GM21717 (cell line): ENCODE measurements at regions not wholly inside any gene's neighbourhood (a gene's known extent, or its start where the extent isn't known, plus 50 kb on each side); places are given as distances from the start of the nearest gene placed in this dataset.
"Not testable (repeated sequence)": the region's sequence is repeated elsewhere in the genome, so short reads cannot be mapped to it uniquely, and the experiment has no call there.

Experiments
- ATAC-seq: cut with Tn5 transposase; IDR thresholded peaks from one replicate; pipeline ENCODE4 v1.9.1; 2021; ENCODE audit warnings: mild to moderate bottlenecking, moderate library complexity; ENCODE audit not compliant: unreplicated experiment

DNA sequence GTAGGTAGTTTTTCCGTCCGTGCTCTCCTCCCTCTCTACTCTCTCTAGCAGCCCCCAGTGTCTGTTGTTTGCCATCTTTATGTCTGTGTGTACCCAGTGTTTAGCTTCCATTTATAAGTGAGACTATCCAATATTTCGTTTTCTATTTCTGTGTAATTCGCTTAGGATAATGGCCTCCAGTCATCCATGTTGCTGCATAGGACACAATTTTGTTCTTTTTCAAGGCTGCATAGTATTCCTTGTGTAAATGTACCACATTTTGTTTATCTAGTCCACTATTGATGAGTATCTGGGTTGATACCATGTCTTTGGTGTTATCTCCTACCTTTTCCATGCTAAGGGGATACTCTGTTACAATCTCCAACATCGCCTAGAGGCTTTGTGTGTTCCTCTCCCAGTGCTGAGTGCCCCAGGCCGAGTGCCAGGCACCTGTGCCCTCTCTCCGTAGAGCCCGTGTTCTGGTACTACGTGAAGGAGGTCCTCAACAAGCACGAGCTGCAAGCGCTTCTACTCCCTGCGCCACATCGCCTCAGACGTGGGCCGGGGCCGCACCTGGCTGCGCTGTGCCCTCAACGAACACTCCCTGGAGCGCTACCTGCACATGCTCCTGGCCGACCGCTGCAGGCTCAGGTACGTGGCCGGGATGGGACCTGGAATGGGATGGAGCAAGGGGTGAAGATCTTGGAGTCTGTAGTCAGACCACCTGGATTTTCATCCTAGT, 51.0 kb downstream of the NPIPB11 start:
- ATAC-seq, result not testable (repeated sequence)

DNA sequence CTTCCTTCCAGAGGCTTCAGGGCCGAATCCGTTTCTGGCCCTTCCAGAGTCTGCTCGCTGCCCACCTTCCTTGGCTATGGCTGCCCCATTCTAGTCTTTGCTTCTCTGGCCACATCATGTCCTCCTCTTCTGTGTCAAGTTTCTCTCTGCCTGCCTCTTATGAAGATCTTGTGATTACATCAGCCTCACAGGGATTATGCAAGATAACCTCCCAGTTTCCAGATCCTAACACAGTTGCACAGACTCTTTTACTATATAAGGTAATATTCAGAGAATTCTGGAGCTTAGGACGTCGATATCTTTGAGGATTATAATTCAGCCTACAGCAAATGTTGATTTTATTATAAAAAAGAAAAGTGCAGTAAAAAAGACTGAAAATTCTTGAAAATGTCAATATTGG, 52.1 kb downstream of the NPIPB11 start:
- not testable (repeated sequence) for ATAC-seq

DNA sequence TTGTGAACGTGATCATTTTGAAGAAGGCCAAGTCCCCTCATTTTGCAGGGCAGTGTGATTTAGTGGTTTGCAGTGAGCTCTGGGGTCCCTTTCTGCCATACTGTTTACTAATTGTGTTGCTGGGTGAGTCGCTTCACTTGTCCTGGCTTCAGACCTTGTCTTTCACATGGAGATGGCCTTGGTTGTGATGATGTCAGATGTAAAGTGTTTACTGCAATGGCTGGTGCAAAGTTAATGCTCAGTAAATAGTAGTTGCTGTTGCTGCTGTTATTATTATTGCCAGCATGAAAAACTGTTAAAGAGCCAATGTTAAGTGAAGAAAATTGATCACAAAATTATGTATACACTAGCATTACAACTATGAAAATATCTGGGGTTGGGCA, 53.9 kb downstream of the NPIPB11 start:
- not testable (repeated sequence) for ATAC-seq

DNA sequence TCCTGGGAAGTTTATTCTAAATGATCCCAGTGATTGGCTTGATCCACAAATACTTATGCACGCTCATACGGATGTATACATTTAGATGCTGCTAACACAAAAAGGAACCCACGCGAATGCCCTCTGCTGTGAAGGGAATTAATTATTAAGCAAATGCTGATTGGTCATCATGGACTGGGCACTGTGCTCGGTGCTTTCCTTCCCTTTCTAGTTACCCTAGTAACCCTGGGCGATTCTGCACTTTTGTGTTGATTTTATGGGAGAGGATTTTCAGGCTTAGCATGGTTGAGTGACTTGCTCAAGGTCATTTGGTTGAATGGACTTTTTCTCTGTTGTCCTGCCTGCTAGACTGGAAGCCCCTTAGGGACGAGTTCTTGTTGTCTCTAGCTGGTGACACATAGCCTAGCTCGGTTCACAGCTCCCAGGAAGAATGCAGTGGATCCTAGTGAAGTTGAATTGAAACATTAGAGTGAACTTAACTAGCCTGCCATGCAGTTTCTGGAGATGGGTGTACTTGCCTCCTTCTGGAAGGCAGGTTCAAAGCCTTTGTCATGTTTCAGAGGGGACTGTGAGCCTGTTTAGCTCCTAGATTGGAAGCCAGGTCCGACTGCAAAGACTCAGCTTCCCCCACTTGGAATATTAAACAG, 54.4 kb downstream of the NPIPB11 start:
- ATAC-seq, result not testable (repeated sequence)

DNA sequence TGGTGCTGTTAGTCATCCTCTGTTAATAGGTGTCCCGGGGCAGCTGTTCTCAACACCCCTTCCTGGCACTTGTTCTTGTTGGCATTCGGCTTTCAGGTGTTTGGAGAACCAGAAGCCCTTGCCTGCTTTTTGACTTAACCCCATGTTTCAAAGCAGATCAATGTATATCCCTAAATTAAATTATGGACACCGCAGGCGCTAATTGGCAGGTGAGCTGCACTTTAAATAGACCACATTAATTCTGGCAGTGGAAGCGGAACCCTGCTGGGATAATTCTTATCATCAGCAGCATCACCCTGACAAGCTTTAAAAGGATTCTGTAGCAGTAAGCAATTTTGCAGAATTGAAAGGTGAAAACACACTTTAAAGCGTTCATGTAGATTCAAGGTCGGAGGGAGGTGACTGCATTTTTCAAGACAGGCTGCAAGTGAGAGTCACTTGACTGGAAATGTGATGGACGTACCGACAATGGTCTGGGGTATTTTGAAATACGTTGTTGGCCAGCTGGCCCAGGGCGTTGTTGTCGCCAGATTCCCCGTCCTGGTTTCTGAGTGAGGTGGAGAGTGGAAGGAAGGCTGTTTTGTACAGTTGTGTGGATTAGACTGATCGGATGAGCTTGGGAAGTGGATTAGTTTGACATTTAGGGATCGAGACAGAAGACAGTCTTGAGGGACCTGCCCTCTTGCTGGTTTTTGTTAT, 55.1 kb downstream of the NPIPB11 start:
- ATAC-seq, result not testable (repeated sequence)

DNA sequence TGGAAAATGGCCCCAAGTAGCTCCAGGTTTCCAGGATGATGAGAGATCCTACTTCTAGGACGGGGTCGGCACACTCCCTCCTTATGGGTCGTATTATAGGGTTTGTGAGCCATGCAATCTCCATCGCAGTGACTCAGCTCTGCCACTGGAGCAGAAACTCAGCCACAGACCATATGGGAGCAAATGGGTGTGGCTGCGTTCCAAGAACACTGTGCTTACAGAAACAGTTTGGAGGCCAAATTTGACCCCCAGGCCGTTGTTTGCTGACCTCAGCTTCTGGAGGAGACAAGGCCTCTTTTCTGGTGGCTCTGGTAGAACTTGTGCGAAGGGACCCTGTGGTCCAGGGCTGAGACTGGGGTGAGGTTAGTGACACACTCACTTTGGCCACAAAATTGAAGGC, 56.5 kb downstream of the NPIPB11 start:
- ATAC-seq, result not testable (repeated sequence)

DNA sequence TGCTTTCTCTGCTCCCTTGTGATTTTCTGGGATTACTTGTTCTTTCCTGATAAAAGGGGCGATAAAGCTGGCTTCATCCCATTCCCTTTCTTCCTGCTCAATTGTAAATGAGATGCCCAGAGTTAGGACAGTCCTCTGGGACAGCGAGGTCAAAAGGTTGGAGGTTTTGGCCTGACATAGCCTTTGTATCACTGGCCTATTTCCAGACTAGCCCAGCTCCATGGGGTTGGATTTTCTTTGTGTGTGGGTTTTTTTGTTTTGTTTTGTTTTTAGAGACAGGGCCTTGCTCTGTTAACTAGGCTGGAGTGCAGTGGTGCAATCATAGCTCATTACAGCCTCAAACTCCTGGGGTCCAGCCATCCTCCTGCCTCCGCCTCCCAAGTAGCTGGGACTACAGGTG, 57.8 kb downstream of the NPIPB11 start:
- ATAC-seq, result not testable (repeated sequence)

DNA sequence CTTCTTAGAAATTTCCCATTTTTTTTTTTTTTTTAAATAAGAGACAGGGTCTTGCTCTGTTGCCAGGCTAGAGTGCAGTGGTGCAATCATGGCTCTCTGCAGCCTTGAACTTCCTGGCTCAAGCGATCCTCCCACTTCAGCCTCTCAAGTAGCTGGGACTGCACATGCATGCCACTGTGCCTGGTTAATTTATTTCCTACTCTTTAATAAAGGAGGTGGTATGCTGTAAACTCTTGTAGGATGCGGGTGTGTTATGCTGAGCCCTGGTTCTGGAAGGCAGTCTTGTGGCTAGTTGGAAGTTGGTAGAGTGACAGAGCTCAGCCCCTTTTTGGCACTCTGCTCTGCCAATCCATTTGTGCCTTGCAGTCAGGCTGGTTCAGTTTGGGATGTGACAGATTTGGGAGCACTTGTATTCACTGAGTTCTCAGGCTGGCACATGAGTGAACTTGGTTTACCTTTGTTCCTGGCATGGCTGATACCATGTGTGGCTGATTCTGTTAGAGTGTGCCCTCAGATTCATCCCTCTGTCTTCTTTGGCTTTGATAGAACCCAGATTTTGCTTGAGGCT, 58.3 kb downstream of the NPIPB11 start:
- ATAC-seq, result not testable (repeated sequence)

DNA sequence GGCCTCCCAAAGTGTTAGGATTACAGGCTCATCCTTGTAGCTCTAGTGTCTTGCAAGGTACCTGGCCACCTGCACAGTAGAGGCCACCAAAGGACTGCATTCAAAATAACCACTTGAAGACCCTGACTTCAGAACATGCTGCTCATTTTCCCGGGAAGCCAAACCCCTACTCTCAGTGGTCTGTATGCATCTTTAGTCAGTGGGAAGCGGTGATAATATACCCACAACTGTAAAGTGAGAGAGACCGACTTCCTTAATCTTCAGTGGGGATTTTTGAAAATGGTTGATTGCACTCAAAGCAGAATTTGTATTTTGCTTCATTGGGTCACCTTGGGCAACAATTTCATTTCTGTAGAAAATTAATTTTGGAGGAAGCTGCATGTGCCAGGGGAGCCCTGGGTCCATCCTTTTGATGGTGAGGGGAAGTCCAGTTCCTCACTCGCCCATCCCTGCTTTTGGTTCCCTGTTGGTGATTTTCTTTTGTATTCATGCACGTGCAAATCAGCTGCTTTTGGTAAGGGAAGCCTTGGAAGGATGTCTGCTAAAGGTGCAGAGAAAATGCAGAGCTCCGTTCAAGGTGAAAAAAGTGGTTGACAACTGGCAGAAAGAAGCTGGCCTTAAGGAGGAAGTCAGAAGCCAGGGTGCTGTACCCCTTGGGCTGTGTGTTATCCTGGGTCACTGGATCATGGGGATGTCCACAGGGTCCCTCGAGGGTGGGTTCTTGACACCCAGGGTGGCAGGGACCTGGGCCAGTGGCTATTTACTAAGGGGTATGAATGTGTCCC, 59.5 kb downstream of the NPIPB11 start:
- ATAC-seq, result not testable (repeated sequence)

DNA sequence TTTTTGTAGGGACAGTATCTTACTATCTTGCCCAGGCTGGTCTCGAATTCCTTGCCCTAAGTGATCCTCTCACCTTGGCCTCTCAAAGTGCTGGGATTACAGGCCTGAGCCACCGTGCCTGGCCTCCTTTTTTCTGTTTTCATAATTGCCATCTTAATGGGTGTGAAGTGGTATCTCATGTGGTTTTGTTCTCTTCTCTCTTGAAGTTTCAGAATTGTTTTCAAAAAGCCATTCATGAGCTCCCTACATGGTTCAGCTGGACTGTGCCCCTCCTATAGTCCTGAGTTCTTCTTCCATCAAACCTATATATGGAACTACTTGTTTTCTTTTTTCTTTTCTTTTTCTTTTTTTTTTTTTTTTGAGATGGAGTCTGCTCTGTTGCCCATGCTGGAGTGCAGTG, 60.3 kb downstream of the NPIPB11 start:
- ATAC-seq, result not testable (repeated sequence)

DNA sequence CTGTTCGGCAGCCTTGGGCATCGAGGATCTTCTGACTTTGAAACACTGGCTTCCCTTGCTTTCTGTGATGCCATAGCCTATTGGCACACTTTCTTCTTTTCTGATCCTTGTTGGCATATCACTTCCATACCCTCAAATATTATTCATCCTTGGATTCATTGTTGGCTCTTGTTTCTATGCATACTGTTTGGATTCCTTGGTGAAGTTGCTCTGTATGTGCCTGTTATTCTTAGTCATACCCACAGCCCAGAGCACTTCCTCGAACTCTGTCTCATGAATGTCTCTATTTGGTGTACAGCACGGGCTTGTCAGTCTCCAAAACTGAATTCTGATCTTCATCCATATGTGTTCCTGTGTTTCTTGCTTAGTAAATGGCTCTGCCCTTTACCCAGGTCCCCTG, 63.6 kb downstream of the NPIPB11 start:
- ATAC-seq, result not testable (repeated sequence)

DNA sequence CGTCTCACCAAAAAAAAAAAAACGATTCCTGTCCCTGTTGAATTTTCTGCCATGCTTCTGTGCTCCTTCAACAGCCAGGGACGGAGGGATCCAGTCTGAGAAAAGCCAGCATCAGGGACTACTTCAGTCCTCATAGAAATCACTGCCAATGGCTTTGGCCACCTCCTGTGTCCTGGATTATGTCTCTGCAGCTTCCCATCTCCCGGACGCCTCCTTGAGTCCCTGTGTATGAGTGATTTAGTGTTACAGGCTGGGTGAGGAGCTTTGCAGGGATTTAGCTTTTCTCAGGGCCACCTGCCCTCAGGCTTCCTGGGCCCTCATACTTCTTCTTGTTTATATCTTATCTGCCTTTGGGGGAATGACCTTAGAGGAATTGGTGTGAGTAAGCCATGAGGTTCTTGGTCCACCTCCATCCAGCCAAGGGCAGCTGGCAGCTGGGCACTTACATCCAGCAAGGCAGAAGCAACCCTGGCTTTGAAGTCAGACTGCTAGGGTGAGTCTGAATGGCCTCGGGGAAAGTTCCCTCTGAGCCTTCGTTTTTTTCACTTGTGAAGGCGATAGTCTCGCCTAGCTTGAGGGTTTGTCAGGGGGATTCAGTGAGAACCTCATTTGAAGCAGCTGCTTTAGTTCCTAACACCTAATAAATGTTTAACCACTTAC, 65.6 kb downstream of the NPIPB11 start:
- ATAC-seq, result not testable (repeated sequence)

DNA sequence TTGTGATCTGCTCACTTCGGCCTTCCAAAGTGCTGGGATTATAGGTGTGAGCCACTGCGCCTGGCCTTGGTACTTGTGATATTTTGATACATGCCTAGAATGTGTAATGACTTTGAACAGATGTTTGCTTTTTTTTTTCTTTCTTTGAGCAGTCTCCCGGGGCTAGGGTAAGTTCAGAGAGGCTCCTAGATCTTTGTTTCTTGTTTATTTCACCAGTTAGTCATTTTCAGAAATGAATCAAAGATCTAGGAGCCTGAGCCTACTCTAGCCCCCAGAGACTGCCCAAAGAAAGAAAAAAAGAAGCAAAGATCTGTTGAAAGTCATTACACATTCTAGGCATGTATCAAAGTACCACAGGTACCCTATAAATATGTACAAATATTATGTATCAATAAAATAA, 66.3 kb downstream of the NPIPB11 start:
- ATAC-seq, result not testable (repeated sequence)

DNA sequence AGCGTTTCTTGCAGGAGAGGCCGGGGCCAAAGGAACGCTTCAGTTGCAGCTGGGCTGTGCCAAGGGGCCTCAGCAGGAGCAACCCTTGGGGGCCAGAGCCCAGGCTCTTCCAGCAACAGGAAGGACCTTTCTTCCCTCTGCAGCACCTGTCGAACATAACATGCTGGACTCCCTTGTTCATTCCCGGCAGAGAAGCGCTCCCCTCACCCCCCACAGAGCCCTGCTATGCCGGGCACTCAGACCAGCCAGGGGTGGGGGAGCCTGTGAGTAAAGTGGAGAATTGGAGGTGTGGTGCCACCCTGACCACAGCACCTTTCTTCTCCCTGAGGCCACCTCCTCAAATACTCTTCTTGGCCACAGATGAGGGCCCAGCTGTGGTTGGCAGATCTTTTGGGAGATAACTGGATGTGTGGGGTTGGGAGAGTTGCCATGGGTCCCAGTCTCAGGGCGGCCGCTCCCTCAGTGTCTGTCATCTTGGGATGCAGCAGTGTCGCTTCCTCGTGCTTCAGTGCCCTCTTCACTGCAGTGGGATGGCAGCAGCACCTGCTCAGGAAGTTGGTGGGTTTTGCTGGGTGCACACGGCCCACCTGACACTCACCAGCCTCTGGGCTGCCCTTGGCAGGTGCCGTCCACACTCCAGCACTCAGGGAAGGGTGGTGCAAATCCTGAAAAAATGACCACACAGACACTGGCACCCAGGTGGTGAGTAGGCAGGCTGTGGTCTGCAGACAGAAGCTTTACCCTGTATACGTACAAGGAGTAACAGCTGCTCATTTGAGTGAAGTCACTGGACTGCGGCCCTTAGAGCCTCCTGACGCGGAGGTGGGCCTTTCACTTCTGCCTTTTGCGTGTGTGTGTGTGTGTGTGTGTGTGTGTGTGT, 67.5 kb downstream of the NPIPB11 start:
- peak; percentile 60 for ATAC-seq

DNA sequence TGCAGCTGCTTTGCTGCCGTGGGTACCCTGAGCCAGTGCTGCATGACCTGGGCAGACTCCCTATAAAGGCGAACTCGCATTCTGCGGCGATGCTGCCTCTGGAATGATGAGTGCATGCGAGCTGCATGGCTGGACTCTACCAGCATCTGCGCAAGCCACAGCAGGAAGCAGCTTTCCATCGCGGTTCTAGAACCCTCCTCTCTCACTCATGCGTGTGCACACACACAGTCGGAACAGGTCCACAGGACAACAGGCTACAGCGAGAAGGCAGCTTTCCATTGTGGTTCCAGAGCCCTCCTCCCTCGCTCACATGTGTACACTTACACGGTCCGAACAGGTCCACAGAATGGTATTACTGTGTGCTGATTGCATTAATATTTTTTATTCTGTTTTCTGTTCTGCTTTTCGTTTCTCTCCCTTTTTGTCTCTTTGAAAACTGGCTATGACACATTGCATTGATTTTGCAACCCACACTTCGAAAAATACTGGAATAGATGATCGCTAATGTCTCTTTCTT, 69.1 kb downstream of the NPIPB11 start:
- not testable (repeated sequence) for ATAC-seq

DNA sequence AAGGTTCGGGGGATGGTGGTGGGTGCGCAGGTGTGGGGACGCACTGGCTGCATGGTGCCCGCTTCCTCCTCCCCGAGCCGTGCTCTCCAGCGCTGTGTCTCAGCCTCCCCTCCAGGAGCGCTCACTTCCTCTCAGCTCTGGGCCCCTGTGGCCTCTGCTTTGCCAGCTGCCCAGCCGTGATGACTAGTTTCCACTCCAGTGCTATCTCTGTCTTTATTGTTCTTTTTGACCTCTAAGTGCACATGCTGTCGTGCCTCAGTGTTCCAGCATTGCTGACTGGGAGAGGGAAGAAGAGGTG, 71.0 kb downstream of the NPIPB11 start:
- not testable (repeated sequence) for ATAC-seq

DNA sequence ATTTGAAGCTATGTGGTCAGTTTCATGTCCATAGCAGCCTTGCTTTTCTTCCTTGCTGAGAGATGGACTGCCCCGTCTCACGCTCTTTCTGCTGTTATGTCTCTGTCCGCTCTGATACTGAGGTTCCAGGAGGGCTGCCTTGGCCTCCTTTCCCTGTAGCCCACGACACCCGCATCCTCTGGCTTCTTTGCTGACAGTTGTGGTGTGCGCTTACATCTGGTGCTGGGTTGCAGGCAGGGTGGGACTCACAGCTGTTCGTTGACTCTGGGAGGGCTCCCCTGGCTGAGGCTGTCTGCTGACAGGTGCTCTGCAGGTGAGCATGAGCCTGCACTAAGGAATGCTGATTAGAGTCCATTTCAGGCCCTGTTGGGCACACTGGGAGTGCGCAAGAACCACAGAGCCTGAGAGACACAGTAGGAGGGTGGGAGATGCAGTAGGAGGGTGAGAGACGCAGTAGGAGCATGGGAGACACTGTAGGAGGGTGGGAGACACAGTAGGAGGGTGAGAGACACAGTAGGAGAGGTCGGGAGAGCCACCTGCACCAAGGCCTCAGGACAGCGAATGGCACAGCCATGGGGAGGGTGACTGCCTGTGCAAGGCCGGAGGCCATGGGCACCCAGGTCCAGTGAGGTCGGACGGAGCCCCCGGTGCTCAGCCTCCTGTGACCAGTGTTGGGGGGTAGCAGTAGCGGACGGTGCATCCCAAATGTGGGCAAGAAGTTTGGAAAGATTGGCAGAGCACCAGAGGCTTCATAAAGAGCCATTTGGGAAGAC, 71.5 kb downstream of the NPIPB11 start:
- ATAC-seq, result not testable (repeated sequence)

DNA sequence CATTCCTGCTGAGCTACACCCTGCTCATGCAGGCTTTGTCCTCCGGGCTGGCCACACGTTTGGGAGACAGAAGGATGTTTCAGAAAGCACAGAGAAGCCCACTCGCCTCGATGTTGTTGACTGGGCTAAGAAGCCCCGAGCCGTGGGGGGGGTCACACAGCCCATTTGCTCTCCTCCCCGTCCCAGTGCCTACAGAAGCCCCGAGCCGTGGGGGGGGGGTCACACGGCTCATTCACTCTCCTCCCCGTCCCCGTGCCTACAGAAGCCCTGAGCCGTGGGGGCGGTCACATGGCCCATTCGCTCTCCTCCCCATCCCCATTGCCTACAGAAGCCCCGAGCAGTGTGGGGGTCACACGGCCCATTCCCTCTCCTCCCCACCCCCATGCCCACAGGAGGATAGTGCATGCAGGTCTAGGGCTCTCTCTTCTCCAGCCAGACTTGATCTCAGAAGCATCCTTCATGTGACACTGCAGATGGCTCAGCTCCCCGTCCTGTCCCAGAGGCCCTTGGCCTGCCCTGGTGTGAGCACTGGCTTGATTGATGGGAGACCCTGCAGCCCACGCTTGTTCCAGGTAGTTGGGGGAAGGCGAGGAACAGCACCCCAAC, 72.9 kb downstream of the NPIPB11 start:
- not testable (repeated sequence) for ATAC-seq
